Common myeloid progenitor, CD34-positive (primary cell): ENCODE measurements at regions not wholly inside any gene's neighbourhood (a gene's known extent, or its start where the extent isn't known, plus 50 kb on each side); places are given as distances from the start of the nearest gene placed in this dataset.

ENCODE experiments used
- CTCF ChIA-PET: fragments of 350-600 bp; sonication (Branson Sonifier 250); formaldehyde crosslinking; loops from one replicate; lab custom pipeline; 2021; ENCODE audit warnings: antibody characterized with exemption; lab: Charles Lee
- POLR2A ChIA-PET: fragments of 350-600 bp; sonication (Branson Sonifier 250); formaldehyde crosslinking; loops from one replicate; lab custom pipeline; 2021; ENCODE audit warnings: antibody characterized with exemption; lab: Charles Lee
- DNase-seq, 3 donors: peaks; one replicate each; pipeline versions ENCODE4 v3.0.0 to v3.0.0-alpha.2; 2013
- H3K27ac ChIP-seq, 2 experiments: 1 replicate in 1 of 2; 2 replicates in 1 of 2; pipeline ENCODE4 v1.7.0; 2013; ENCODE audit warnings: inconsistent platforms in 2 of 2, low read length in 2 of 2, mild to moderate bottlenecking in 2 of 2, low read depth in 1 of 2, moderate library complexity in 1 of 2; ENCODE audit not compliant: severe bottlenecking in 2 of 2, insufficient read depth in 1 of 2, poor library complexity in 1 of 2
- H3K27me3 ChIP-seq, 5 experiments: replicated peaks in 2 of 5; 1 replicate in 3 of 5; 2 replicates in 2 of 5; pipeline versions ENCODE4 v1.6.1 to v1.7.0; 2013; ENCODE audit warnings: low read length in 4 of 5, mild to moderate bottlenecking in 2 of 5, moderate library complexity in 2 of 5, inconsistent platforms in 1 of 5; ENCODE audit not compliant: insufficient read depth in 5 of 5, control insufficient read depth in 4 of 5
- H3K36me3 ChIP-seq, 4 experiments: 1 replicate in 2 of 4; 2 replicates in 2 of 4; pipeline versions ENCODE4 v1.6.1 to v1.7.0; 2013; ENCODE audit warnings: low read length in 3 of 4, control low read depth in 1 of 4, mild to moderate bottlenecking in 1 of 4; ENCODE audit not compliant: control insufficient read depth in 4 of 4, insufficient read depth in 4 of 4
- H3K4me1 ChIP-seq, 4 experiments: 1 replicate in 3 of 4; 2 replicates in 1 of 4; pipeline versions ENCODE4 v1.6.1 to v1.7.1; 2013; ENCODE audit warnings: low read length in 3 of 4, mild to moderate bottlenecking in 3 of 4, control low read depth in 1 of 4, inconsistent platforms in 1 of 4, moderate library complexity in 1 of 4; ENCODE audit not compliant: control insufficient read depth in 4 of 4, insufficient read depth in 4 of 4; ENCODE audit errors: control extremely low read depth in 1 of 4
- H3K4me3 ChIP-seq, 7 experiments: 1 replicate in 4 of 7; 2 replicates in 3 of 7; pipeline versions ENCODE4 v1.5.1 to v1.7.0; 2013; ENCODE audit warnings: mild to moderate bottlenecking in 7 of 7, low read length in 6 of 7, moderate library complexity in 6 of 7, inconsistent platforms in 2 of 7, low read depth in 2 of 7, control low read depth in 1 of 7; ENCODE audit not compliant: insufficient read depth in 4 of 7, control insufficient read depth in 1 of 7; ENCODE audit errors: extremely low read depth in 1 of 7
- H3K9me3 ChIP-seq, 5 experiments: 1 replicate in 4 of 5; 2 replicates in 1 of 5; pipeline versions ENCODE4 v1.6.1 to v1.7.1; 2013; ENCODE audit warnings: low read length in 4 of 5, mild to moderate bottlenecking in 2 of 5, inconsistent platforms in 1 of 5, low read depth in 1 of 5, moderate library complexity in 1 of 5; ENCODE audit not compliant: control insufficient read depth in 4 of 5, insufficient read depth in 2 of 5; ENCODE audit errors: control extremely low read depth in 1 of 5
- whole genome bisulfite sequencing: methylation state at CpG from one replicate; pipeline ENCODE4 v1.1.5; 2013; ENCODE audit not compliant: insufficient coverage; 5-methylcytosine and 5-hydroxymethylcytosine counted together

GRCh38 chr16:85166699-85167588, 54.7 kb upstream of the CIBAR2 start:
- H3K27me3 ChIP-seq: peaks cover 0 to 43% (median 18%) of the 10 kb centered on the region in 5 experiments
- peaks cover 0 to 21% (median 19%) of the 10 kb centered on the region in 4 experiments for H3K4me1 ChIP-seq
- ChIA-PET POLR2A (interaction anchor here (2.0 kb wide), 1 partner anchor 9 kb away, joined by 4 read pairs; no protein-coding TSS in a partner anchor), CTCF (interaction anchor here (1.1 kb wide), 1 partner anchor 10 kb away, joined by 3 read pairs; no protein-coding TSS in a partner anchor)
- WGBS: 98% methylated on average over 19 of the region's 22 CpGs
- H3K36me3 ChIP-seq: no peaks in the 10 kb centered on the region
- no peak overlapping the region for H3K27ac ChIP-seq
- no peak for DNase-seq
- H3K9me3 ChIP-seq: no peaks in the 10 kb centered on the region
- H3K4me3 ChIP-seq: no peak overlapping the region

GRCh38 chr16:85167589-85168537, 55.6 kb upstream of the CIBAR2 start:
- Histone ChIP-seq H3K27ac (no peak overlapping the region), H3K4me3 (no peak overlapping the region), H3K9me3 (no peaks in the 10 kb centered on the region), H3K27me3 (peaks cover 0 to 49% (median 18%) of the 10 kb centered on the region in 5 experiments), H3K4me1 (peaks cover 0 to 30% (median 28%) of the 10 kb centered on the region in 4 experiments), H3K36me3 (no peaks in the 10 kb centered on the region)
- ChIA-PET POLR2A (interaction anchor here (2.0 kb wide), 1 partner anchor 9 kb away, joined by 4 read pairs; no protein-coding TSS in a partner anchor), CTCF (interaction anchor here (1.1 kb wide), 1 partner anchor 11 kb away, joined by 3 read pairs; no protein-coding TSS in a partner anchor)
- DNase-seq: no peak
- WGBS: 90% methylated on average over 18 of the region's 22 CpGs

GRCh38 chr16:85168732-85169256, 56.5 kb upstream of the CIBAR2 start:
- Histone ChIP-seq H3K27me3 (peaks cover 0 to 49% (median 18%) of the 10 kb centered on the region in 5 experiments), H3K36me3 (no peaks in the 10 kb centered on the region), H3K4me1 (peaks cover 2 to 31% (median 29%) of the 10 kb centered on the region in 4 experiments), H3K4me3 (peak overlapping the region in 2 of 7 experiments; percentile 32 to 50), H3K27ac (no peak overlapping the region), H3K9me3 (no peaks in the 10 kb centered on the region)
- peak in 1 of 3 donors; percentile 38 for DNase-seq
- POLR2A ChIA-PET: interaction anchor here (0.6 kb wide), 1 partner anchor 30 kb away, joined by 4 read pairs; no protein-coding TSS in a partner anchor
- CTCF ChIA-PET: no interaction called here
- WGBS: 28% methylated on average over 13 of the region's 54 CpGs

- H3K27me3 ChIP-seq: peaks cover 0 to 49% (median 18%) of the 10 kb centered on the region in 5 experiments
- H3K4me1 ChIP-seq: peaks cover 2 to 31% (median 29%) of the 10 kb centered on the region in 4 experiments
- DNase-seq: peak; percentile 29 to 71 (median 55)
- ChIA-PET POLR2A (interaction anchor here (0.6 kb wide), 1 partner anchor 29 kb away, joined by 4 read pairs; no protein-coding TSS in a partner anchor), CTCF (interaction anchor here (1.4 kb wide), 1 partner anchor 60 kb away, joined by 3 read pairs; no protein-coding TSS in a partner anchor)
- no peak overlapping the region for H3K27ac ChIP-seq
- peak overlapping the region; percentile 11 to 64 (median 48) for H3K4me3 ChIP-seq
- no peaks in the 10 kb centered on the region for H3K9me3 ChIP-seq
- no peaks in the 10 kb centered on the region for H3K36me3 ChIP-seq
- under 1% methylated on average over 103 of the region's 125 CpGs for WGBS
These were observed 57.2 kb upstream of the CIBAR2 start for GRCh38 chr16:85169333-85170065.

GRCh38 chr16:85170066-85170491, 57.8 kb upstream of the CIBAR2 start:
- Histone ChIP-seq H3K27ac (no peak overlapping the region), H3K4me1 (peaks cover 2 to 31% (median 29%) of the 10 kb centered on the region in 4 experiments), H3K27me3 (peaks cover 0 to 47% (median 18%) of the 10 kb centered on the region in 5 experiments), H3K36me3 (no peaks in the 10 kb centered on the region), H3K9me3 (no peaks in the 10 kb centered on the region), H3K4me3 (peak overlapping the region in 6 of 7 experiments; percentile 23 to 64 (median 48))
- ChIA-PET CTCF (interaction anchor here (1.4 to 2.5 kb wide), 3 partner anchors 34 to 105 kb away, joined by 3 to 6 read pairs (median 5); no protein-coding TSS in a partner anchor), POLR2A (no interaction called here)
- WGBS: 23% methylated on average over 36 of the region's 38 CpGs
- no peak for DNase-seq
